ENCODE measurements at regions not wholly inside any gene's neighbourhood (a gene's known extent, or its start where the extent isn't known, plus 50 kb on each side); places are given as distances from the start of the nearest gene placed in this dataset.
A peak's percentile ranks its signal among the peaks of the same experiment; 100 is the strongest.
"Not testable (repeated sequence)": the region's sequence is repeated elsewhere in the genome, so short reads cannot be mapped to it uniquely, and the experiment has no call there.

GRCh38 chr16:5235119-5235518, 137.5 kb upstream of the EEF2KMT start:
- FAIRE-seq, result no peak
- DNase-seq (ENCODE audit: insufficient read length, low spot score), result no peak
- no peak for TF ChIP-seq POLR2A (IDR thresholded peaks at IDR 0.05; ENCODE audit: low read depth, low read length)

GRCh38 chr16:5234295-5235050, 136.9 kb upstream of the EEF2KMT start:
- FAIRE-seq, result no peak
- no peak for DNase-seq (ENCODE audit: insufficient read length, low spot score)
- TF ChIP-seq POLR2A (IDR thresholded peaks at IDR 0.05; ENCODE audit: low read depth, low read length), result no peak

GRCh38 chr16:5231246-5231759, 133.7 kb upstream of the EEF2KMT start:
- no peak for TF ChIP-seq POLR2A (IDR thresholded peaks at IDR 0.05; ENCODE audit: low read depth, low read length)
- DNase-seq (ENCODE audit: insufficient read length, low spot score) (no peak), FAIRE-seq (no peak)

GRCh38 chr16:5228369-5228768, 130.8 kb upstream of the EEF2KMT start:
- FAIRE-seq (no peak), DNase-seq (ENCODE audit: insufficient read length, low spot score) (no peak)
- no peak for TF ChIP-seq POLR2A (IDR thresholded peaks at IDR 0.05; ENCODE audit: low read depth, low read length)

- FAIRE-seq (no peak), DNase-seq (ENCODE audit: insufficient read length, low spot score) (no peak)
- no peak for TF ChIP-seq POLR2A (IDR thresholded peaks at IDR 0.05; ENCODE audit: low read depth, low read length)
These were observed 128.5 kb upstream of the EEF2KMT start for GRCh38 chr16:5225931-5226655.

- TF ChIP-seq POLR2A (IDR thresholded peaks at IDR 0.05; ENCODE audit: low read depth, low read length), result no peak
- FAIRE-seq (no peak), DNase-seq (ENCODE audit: insufficient read length, low spot score) (no peak)
These were observed 125.2 kb upstream of the EEF2KMT start for GRCh38 chr16:5222761-5223160.

GRCh38 chr16:5221831-5222230, 124.2 kb upstream of the EEF2KMT start:
- FAIRE-seq; DNase-seq (ENCODE audit: insufficient read length, low spot score): not testable (repeated sequence)

- FAIRE-seq (no peak), DNase-seq (ENCODE audit: insufficient read length, low spot score) (no peak)
- no peak for TF ChIP-seq POLR2A (IDR thresholded peaks at IDR 0.05; ENCODE audit: low read depth, low read length)
These were observed 123.1 kb upstream of the EEF2KMT start for GRCh38 chr16:5220705-5221104.

GRCh38 chr16:5216441-5217080, 119.0 kb upstream of the EEF2KMT start:
- no peak for TF ChIP-seq POLR2A (IDR thresholded peaks at IDR 0.05; ENCODE audit: low read depth, low read length)
- no peak for DNase-seq (ENCODE audit: insufficient read length, low spot score)
- FAIRE-seq, result no peak

GRCh38 chr16:5215901-5216300, 118.3 kb upstream of the EEF2KMT start:
- DNase-seq (ENCODE audit: insufficient read length, low spot score) (no peak), FAIRE-seq (no peak)
- no peak for TF ChIP-seq POLR2A (IDR thresholded peaks at IDR 0.05; ENCODE audit: low read depth, low read length)

GRCh38 chr16:5214466-5214865, 116.9 kb upstream of the EEF2KMT start:
- TF ChIP-seq POLR2A (IDR thresholded peaks at IDR 0.05; ENCODE audit: low read depth, low read length), result no peak
- DNase-seq (ENCODE audit: insufficient read length, low spot score) (no peak), FAIRE-seq (no peak)

GRCh38 chr16:5212501-5212900, 114.9 kb upstream of the EEF2KMT start:
- not testable (repeated sequence) for FAIRE-seq; DNase-seq (ENCODE audit: insufficient read length, low spot score)

GRCh38 chr16:5207862-5208498, 110.4 kb upstream of the EEF2KMT start:
- FAIRE-seq, result peak; percentile 6
- not testable (repeated sequence) for DNase-seq (ENCODE audit: insufficient read length, low spot score)

GRCh38 chr16:5207001-5207523, 109.5 kb upstream of the EEF2KMT start:
- no peak for TF ChIP-seq POLR2A (IDR thresholded peaks at IDR 0.05; ENCODE audit: low read depth, low read length)
- no peak for FAIRE-seq
- no peak for DNase-seq (ENCODE audit: insufficient read length, low spot score)

Measured in H54 (cell line).